Activated gamma-delta T cell (primary cell): ENCODE measurements at regions not wholly inside any gene's neighbourhood (a gene's known extent, or its start where the extent isn't known, plus 50 kb on each side); places are given as distances from the start of the nearest gene placed in this dataset.

Source experiments
- DNase-seq: peaks from one replicate; lab custom pipeline; 2025; lab: John Stamatoyannopoulos, UW

GRCh38 chr5:174288439-174288838, 242.9 kb downstream of the NSG2 start:
- no peak for DNase-seq

DNA sequence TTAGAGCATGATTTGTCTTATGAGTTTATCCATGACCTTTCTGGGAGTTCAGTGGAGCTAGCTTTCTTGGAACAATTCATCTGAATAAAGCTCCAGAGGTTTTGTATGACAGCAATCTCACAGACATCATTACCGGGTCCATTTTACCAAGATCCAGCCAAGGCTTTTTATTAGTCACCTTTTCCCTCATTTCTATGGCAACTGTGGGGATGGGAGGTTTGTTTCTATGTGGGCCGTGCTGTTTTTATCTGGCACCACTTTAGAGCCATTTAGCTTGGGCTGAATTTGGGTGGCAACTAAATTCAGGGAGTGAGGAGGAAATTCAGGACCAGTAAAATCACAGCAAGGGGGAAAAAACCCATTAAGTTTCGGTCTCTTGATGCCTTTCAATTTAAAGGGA, 245.7 kb downstream of the NSG2 start:
- DNase-seq, result no peak

- DNase-seq, result no peak
Measured at GRCh38 chr5:174292348-174292747, 246.8 kb downstream of the NSG2 start.

DNA sequence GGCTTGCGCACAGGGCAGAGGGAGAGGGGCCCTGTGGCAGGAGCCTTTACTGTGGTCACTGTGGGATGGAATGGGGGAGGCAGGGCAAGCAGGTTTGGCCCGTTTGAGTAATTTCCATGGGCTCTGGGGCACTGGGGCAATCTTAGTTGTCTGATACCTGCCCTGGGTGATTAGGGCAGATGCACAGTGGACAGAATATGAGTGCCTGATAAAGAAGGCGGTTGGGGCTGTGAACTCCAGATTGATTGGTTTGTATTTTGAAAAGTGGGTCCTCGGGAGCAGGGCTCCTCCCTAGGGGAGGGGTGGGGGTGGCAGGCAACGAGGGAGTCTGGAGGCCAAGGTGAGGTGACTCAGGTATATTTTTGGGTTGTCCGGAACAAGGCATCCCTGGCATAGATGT, 247.5 kb downstream of the NSG2 start:
- DNase-seq, result no peak

DNA sequence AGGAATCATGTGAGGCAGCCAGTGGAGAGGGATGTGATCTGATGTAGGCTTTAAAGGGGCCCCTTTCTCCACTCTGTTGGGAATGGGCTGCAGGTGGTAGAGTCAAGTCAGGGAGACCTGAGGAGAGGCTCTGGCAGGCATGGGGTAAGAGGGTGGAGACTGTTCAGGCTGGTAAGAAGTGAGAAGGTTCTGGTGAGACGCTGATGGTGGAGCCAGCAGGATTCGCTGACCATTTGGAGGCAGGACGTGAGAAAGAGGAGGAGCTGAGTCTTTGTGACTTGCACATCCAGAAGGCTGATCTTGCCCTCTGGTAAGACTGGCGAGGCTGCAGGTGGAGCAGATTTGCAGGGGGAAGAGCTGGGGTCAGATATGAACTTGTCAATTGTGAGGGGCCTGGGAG, 248.0 kb downstream of the NSG2 start:
- DNase-seq, result no peak

DNA sequence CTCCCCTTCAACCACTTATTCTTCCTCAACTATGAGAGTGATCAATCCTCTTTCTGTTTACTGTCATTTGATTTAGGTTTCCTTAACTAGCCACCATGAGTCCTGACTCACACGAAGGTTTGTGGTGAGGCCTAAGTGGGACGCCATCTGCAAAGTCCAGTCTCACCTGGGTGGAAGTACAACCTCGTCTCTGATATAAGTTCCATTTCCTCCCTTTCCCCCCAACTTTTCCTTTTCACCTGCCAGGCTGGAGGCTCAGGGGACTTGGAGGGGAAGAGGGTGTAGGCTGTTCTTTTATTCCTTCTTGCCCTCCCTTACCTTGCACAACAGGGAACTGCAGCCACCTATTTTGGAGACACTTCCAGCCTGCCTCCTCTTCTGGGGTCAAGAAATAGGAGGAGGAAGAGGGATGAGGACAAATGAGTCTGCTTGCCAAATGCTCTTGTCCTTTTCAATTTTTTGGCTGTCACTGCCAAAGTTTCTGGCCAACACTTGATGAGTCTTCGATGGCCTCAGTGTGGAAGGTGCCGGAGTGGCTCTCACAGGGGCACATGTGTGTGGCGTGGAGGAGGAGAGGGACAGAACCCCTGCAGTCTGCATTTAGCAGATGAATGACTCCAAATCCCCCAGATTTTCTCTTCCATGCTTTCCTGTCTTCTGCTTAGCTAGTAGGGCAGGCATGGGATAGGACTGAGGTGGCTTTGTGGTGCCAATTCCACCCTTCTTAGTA, 249.6 kb downstream of the NSG2 start:
- DNase-seq, result no peak

- no peak for DNase-seq
Measured at GRCh38 chr5:174295702-174296436, 250.4 kb downstream of the NSG2 start.

DNA sequence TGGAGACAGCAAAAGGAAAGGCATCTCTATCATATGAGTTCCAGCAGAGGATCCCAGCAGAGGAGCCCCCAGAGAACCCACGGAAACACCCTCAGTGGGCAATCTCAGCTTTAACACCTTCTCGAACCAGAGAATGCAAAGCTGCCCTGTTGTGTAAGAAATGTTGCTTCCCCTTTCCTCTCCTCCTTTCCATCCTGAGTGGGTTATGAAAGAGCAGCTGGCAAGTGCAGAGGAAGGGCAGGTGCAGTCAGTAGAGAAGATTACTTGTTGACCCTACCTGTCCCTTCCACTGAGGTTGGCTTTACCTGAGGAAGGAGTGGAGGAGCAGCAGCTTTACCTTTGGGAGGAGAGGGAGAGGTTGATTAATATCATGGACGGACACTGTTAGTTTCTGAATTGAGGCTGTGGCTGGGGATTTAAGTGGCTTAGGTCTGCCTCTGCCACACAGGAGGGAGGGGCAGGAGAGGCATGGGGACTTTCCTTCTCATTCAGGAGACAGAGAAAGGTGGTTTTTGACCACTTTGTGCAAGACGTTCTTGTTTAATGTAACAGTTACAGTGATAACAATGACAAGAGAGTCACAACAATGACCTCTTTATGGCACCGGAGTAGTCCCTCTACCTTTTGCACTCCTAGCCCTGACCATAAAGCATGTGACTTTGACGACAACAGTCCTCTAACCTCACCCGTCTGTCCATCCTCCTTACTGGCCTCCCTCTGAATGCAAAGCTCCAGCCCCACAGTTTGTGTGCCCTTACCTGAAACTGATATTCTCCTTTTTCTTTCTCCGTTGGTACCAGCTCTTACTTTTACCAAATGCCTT, 254.8 kb downstream of the NSG2 start:
- no peak for DNase-seq

- no peak for DNase-seq
Measured at GRCh38 chr5:174300941-174301761, 255.6 kb downstream of the NSG2 start.

DNA sequence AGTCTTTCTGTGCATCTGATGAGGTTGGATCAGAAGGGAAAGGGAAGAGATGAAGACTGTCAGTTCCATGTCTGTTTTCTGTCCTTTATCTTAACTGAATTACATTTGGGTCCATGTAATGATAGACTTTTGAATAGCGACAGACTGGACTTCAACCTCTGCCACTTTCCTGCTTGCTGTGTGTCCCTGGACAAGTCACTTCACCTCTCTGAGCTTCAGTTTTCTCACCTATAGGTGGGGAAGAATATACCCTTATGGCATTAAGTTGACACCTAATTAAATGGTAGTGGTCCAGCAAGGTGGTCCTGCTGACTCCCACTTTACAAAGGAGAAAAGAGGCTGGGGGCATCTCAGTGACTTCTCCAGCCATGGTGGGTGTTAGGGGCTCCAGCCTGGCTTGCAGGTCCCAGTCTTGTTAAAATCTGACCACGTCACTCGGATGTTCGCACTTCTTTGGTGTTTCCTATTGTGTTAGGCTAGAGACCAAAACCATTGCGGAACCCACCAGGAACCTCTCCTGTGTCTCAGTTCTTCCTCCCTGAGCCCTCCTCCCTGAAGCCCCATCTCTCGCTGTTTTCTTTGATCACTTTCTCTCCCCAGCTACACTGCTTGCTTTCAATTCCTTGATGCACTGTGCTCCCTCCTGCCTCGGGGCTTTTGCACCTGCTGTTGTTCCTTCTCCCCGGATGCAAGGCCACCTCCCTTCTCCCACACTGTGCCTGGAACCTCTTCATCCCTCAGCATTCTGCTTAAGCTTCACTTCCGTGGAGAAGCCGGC, 256.5 kb downstream of the NSG2 start:
- no peak for DNase-seq

- DNase-seq, result no peak
Measured at GRCh38 chr5:174303035-174303434, 257.5 kb downstream of the NSG2 start.

DNA sequence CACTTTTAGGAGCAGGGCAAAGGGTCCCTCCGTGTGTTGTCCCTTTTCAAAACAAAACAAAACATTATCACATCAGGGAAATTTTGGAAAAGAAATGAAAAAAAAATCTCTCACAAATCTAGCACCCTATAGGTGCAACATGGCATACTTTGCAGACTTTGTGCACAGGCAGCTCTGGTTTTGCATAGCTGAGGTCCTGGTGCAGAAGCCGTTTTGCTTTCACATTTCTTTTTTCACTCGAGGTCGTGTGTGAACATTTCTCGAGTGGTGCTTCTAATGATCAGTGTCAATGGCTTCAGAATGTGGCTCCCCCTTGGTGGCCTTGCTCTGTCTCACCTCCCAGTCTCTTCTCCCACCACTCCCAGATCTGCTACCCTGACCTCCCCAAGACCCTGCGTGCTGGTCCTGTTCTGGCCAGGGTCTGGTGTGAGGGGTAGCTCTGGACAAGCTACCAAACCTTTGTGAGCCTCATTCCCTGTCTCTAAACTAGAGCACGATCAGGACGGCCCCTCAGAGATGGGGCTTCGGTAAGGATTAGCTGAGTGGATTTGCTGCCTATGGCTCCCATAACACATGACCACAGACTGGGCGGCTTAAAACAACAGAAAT, 258.0 kb downstream of the NSG2 start:
- no peak for DNase-seq

- no peak for DNase-seq
Measured at GRCh38 chr5:174305241-174305681, 259.8 kb downstream of the NSG2 start.

- DNase-seq, result no peak
Measured at GRCh38 chr5:174306345-174307030, 261.0 kb downstream of the NSG2 start.

DNA sequence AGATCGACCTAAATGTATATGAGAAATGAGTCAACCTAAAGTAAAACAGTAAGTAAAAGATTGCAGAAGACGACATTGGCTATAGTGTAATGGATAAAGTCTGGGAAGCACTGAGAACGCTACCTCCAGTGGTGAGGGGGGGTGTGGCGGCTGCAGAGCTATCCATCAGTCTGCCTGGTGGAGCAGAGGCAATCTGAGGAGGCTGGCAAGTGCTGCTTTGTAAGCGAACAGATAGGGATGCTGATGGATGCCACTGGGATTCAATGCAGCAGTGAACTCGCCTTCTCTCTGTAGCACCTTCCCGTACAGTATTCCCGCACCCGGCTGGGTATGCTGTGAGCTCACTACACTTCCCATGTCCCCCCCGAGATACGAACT, 261.5 kb downstream of the NSG2 start:
- no peak for DNase-seq

DNA sequence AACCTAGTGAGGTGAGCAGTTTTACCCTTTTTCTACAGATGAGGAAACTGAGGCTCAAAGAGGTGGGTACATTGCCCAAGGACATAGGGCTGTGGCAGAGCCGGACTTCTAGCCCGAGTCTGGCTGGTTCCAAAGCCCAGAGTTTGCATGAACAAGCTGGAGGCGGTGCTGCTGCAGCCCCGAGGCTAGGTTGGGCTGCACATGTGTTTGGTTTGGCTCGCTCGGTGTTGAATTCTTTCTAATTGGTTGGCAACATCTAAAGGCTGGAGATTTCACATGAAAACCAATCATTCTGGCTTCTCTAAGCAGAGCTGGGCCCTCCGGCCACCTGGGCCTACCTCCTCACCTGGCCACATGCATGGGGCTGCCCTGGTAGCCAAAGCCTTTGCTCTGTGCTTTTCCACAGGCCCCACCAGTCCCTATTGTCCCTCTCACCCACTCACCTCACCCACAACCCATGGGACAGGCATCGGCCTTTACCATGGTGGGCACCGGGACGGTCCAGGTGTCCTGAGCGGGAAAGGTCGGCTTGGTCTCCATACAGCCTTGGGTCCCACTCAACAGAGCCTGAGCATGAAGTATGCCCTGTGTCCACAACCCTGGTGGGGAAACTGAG, 262.3 kb downstream of the NSG2 start:
- DNase-seq, result no peak

DNA sequence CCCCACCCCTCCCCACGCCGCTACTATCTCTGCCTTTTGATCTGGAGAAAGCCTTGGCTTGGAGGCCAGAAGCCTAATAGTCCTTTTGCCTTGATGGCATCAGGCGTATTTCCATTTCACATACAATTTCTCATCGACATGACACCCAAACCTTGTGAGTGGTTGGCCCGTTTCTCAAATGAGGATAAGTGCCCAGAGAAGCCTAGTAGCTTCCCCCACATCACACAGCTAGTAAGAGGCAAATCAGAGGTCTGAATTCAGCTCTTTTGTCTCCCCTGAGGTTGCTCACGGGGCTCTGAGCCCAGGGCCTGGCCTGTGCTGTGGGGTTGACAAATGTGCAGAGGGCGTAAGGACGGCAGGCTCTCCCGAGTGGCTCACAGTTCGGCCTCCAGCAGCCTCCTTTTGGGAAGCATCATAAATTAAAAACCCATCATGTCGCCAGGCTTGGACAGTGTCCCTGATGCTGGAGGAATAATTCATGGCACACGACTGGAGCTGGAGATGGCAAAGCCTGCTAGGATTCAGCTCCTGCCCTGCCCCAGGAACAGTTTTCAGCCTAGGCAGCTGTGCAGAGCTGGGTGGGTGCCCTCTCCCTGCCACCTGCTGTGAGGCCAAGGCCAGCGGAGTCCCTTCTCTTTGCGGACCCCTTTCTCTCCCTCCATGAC, 263.8 kb downstream of the NSG2 start:
- DNase-seq, result no peak

DNA sequence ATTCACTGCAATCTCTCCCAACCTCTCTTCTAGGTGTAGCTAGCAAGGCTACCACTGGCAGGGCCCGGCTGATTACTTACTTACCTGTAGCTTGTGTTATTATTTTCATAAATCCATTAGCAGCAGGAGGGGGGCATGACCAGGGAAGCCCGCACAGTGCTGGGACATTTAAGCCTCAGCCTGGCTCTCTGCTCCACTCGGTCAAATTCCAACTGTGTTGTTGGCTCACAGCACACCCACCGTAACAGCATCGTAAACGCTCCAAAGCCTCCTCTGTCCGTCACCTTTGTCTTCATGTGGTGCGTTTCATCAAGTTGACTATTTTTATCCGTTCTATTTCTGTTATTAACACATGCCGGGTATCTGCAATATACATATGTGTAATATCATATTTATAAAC, 264.7 kb downstream of the NSG2 start:
- DNase-seq, result no peak

GRCh38 chr5:174310706-174311105, 265.2 kb downstream of the NSG2 start:
- no peak for DNase-seq
